BLaER1 (cell line): ENCODE measurements at regions not wholly inside any gene's neighbourhood (a gene's known extent, or its start where the extent isn't known, plus 50 kb on each side); places are given as distances from the start of the nearest gene placed in this dataset.

Experiments used
- H3K27ac ChIP-seq: shearing (Covaris generic); formaldehyde crosslinking; 2 replicates; pipeline ENCODE4 v1.8.1; 2022
- H3K27me3 ChIP-seq: shearing (Covaris generic); formaldehyde crosslinking; 2 replicates; pipeline ENCODE4 v1.8.1; 2022
- H3K36me3 ChIP-seq: shearing (Covaris generic); formaldehyde crosslinking; 2 replicates; pipeline ENCODE4 v1.8.1; 2022
- H3K4me1 ChIP-seq: shearing (Covaris generic); formaldehyde crosslinking; 2 replicates; pipeline ENCODE4 v1.8.1; 2022
- H3K4me2 ChIP-seq: shearing (Covaris generic); formaldehyde crosslinking; 2 replicates; pipeline ENCODE4 v1.8.1; 2022
- H3K4me3 ChIP-seq: shearing (Covaris generic); formaldehyde crosslinking; 2 replicates; pipeline ENCODE4 v1.8.1; 2022
- H3K9ac ChIP-seq: shearing (Covaris generic); formaldehyde crosslinking; 2 replicates; pipeline ENCODE4 v1.8.1; 2022
- H3K9me3 ChIP-seq: shearing (Covaris generic); formaldehyde crosslinking; 2 replicates; pipeline ENCODE4 v1.8.1; 2022
- H4K20me1 ChIP-seq: shearing (Covaris generic); formaldehyde crosslinking; 2 replicates; pipeline ENCODE4 v1.8.1; 2022
- Cebpa-rat ChIP-seq: shearing (Covaris generic); IDR thresholded peaks from 2 replicates; pipeline ENCODE4 v1.8.1; 2022

GRCh38 chr6:168195712-168196111, 116.7 kb upstream of the FRMD1 start:
- no peaks in the 10 kb centered on the region for H3K9me3 ChIP-seq
- H3K36me3 ChIP-seq = peaks cover 30% of the 10 kb centered on the region
- no peak for TF ChIP-seq Cebpa-rat

GRCh38 chr6:168194732-168195567, 115.9 kb upstream of the FRMD1 start:
- Histone ChIP-seq H3K9ac (no peak overlapping the region), H3K4me3 (no peak overlapping the region), H3K27ac (no peak overlapping the region), H3K4me2 (no peak overlapping the region), H3K27me3 (no peaks in the 10 kb centered on the region), H3K9me3 (no peaks in the 10 kb centered on the region), H3K36me3 (peaks cover 33% of the 10 kb centered on the region), H3K4me1 (peaks cover 36% of the 10 kb centered on the region), H4K20me1 (peaks cover 20% of the 10 kb centered on the region; the same call in 1 of the 2 replicates)
- TF ChIP-seq Cebpa-rat = no peak

More at GRCh38 chr6:168195712-168196111, 116.7 kb upstream of the FRMD1 start:
- no peak overlapping the region for H3K27ac ChIP-seq
- H4K20me1 ChIP-seq = peaks cover 12% of the 10 kb centered on the region; the same call in 1 of the 2 replicates
- H3K4me2 ChIP-seq = no peak overlapping the region
- H3K4me3 ChIP-seq = no peak overlapping the region
- peaks cover 28% of the 10 kb centered on the region for H3K4me1 ChIP-seq
- H3K9ac ChIP-seq = no peak overlapping the region
- no peaks in the 10 kb centered on the region for H3K27me3 ChIP-seq

GRCh38 chr6:168193816-168194721, 115.1 kb upstream of the FRMD1 start:
- no peak overlapping the region for H3K27ac ChIP-seq
- no peak for TF ChIP-seq Cebpa-rat
- peaks cover 44% of the 10 kb centered on the region for H3K4me1 ChIP-seq

GRCh38 chr6:168192901-168193815, 114.1 kb upstream of the FRMD1 start:
- Histone ChIP-seq H3K9ac (no peak overlapping the region), H3K27me3 (no peaks in the 10 kb centered on the region), H3K4me3 (no peak overlapping the region), H3K4me2 (no peak overlapping the region), H4K20me1 (peaks cover 25% of the 10 kb centered on the region; the same call in 1 of the 2 replicates), H3K27ac (no peak overlapping the region), H3K4me1 (peaks cover 51% of the 10 kb centered on the region), H3K36me3 (peaks cover 34% of the 10 kb centered on the region), H3K9me3 (no peaks in the 10 kb centered on the region)
- no peak for TF ChIP-seq Cebpa-rat

More at GRCh38 chr6:168193816-168194721, 115.1 kb upstream of the FRMD1 start:
- peaks cover 25% of the 10 kb centered on the region; the same call in 1 of the 2 replicates for H4K20me1 ChIP-seq
- no peak overlapping the region for H3K4me3 ChIP-seq
- no peak overlapping the region for H3K9ac ChIP-seq
- H3K4me2 ChIP-seq = no peak overlapping the region
- peaks cover 34% of the 10 kb centered on the region for H3K36me3 ChIP-seq
- no peaks in the 10 kb centered on the region for H3K9me3 ChIP-seq
- H3K27me3 ChIP-seq = no peaks in the 10 kb centered on the region

- Histone ChIP-seq H3K4me3 (no peak overlapping the region), H3K9ac (no peak overlapping the region), H3K4me1 (peaks cover 56% of the 10 kb centered on the region), H3K27me3 (no peaks in the 10 kb centered on the region), H3K27ac (no peak overlapping the region), H3K36me3 (peaks cover 34% of the 10 kb centered on the region), H3K4me2 (no peak overlapping the region), H3K9me3 (no peaks in the 10 kb centered on the region), H4K20me1 (peaks cover 25% of the 10 kb centered on the region; the same call in 1 of the 2 replicates)
- TF ChIP-seq Cebpa-rat = no peak
These were observed 113.3 kb upstream of the FRMD1 start for GRCh38 chr6:168192195-168192900.

GRCh38 chr6:168190646-168191443, 111.8 kb upstream of the FRMD1 start:
- H3K27ac ChIP-seq = no peak overlapping the region
- H3K27me3 ChIP-seq = no peaks in the 10 kb centered on the region
- H3K4me1 ChIP-seq = peaks cover 53% of the 10 kb centered on the region
- peak overlapping the region; percentile 47 for H3K4me2 ChIP-seq
- peaks cover 25% of the 10 kb centered on the region; the same call in 1 of the 2 replicates for H4K20me1 ChIP-seq
- H3K9me3 ChIP-seq = peaks cover 14% of the 10 kb centered on the region
- H3K36me3 ChIP-seq = peaks cover 44% of the 10 kb centered on the region
- no peak overlapping the region for H3K4me3 ChIP-seq
- no peak overlapping the region for H3K9ac ChIP-seq
- TF ChIP-seq Cebpa-rat = no peak

- Histone ChIP-seq H3K4me2 (peak overlapping the region; percentile 56), H3K9me3 (peaks cover 23% of the 10 kb centered on the region), H3K4me3 (no peak overlapping the region)
These were observed 111.0 kb upstream of the FRMD1 start for GRCh38 chr6:168190014-168190405.

More at GRCh38 chr6:168190014-168190405, 111.0 kb upstream of the FRMD1 start:
- Histone ChIP-seq H4K20me1 (peaks cover 25% of the 10 kb centered on the region; the same call in 1 of the 2 replicates), H3K9ac (no peak overlapping the region), H3K27ac (no peak overlapping the region), H3K4me1 (peaks cover 46% of the 10 kb centered on the region), H3K36me3 (peaks cover 49% of the 10 kb centered on the region), H3K27me3 (no peaks in the 10 kb centered on the region)
- no peak for TF ChIP-seq Cebpa-rat
